ENCODE measurements at regions not wholly inside any gene's neighbourhood (a gene's known extent, or its start where the extent isn't known, plus 50 kb on each side); places are given as distances from the start of the nearest gene placed in this dataset.

DNA sequence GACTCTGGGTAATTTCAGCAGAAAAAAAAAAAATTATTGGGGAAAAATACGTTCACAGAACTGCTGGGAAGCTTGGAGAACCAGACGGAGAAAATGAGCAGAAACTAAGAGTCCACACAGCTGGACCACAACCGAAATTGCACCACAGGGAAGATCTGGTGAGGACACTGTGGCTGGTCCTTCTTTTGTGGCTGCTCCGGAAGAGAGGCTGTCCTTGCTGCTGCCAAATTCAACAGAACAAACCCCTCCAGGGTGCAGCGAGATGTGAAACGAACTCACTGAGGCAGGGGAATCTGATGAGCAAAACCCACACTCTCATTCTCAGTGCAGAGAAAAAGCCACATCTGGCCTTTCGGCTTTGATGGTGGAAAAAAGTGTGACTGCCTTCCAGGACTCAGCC, 200.0 kb downstream of the ACTL7B start:
- H4K20me1 ChIP-seq (ENCODE audit: insufficient read depth, low read length) = no peaks in the 10 kb centered on the region
- no peak overlapping the region for H3K27ac ChIP-seq (ENCODE audit: extremely low read length, insufficient read depth, low read length)
- no peak overlapping the region for H3K9ac ChIP-seq (ENCODE audit: insufficient read depth, low read depth, low read length)
- H3K27me3 ChIP-seq (ENCODE audit: control insufficient read depth in 1 of 2, insufficient read depth in 2 of 2, low read length in 2 of 2) = no peaks in the 10 kb centered on the region
- ChIA-PET POLR2A (no interaction called here), CTCF (ENCODE audit: low intra/inter-chr PET ratio, low total read pairs) (no interaction called here)
- TF ChIP-seq NBN (conservative IDR thresholded peaks at IDR 0.05) (no peak), CENPT (CRISPR knock-in tag; IDR thresholded peaks at IDR 0.05; ENCODE audit: low read depth) (no peak), ZNF33A (CRISPR knock-in tag; IDR thresholded peaks at IDR 0.05; ENCODE audit: borderline replicate concordance) (no peak), EZH2 (conservative IDR thresholded peaks at IDR 0.05; ENCODE audit: low read depth, low read length) (no peak), YEATS2 (CRISPR knock-in tag; IDR thresholded peaks at IDR 0.05; ENCODE audit: borderline replicate concordance) (no peak), FOXC1 (CRISPR knock-in tag; IDR thresholded peaks at IDR 0.05; ENCODE audit: borderline replicate concordance) (no peak)
- TF ChIP-seq, protein P1, sequence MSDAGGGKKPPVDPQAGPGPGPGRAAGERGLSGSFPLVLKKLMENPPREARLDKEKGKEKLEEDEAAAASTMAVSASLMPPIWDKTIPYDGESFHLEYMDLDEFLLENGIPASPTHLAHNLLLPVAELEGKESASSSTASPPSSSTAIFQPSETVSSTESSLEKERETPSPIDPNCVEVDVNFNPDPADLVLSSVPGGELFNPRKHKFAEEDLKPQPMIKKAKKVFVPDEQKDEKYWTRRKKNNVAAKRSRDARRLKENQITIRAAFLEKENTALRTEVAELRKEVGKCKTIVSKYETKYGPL (CRISPR knock-in tag; IDR thresholded peaks at IDR 0.05) = no peak
- TF ChIP-seq, protein P2, sequence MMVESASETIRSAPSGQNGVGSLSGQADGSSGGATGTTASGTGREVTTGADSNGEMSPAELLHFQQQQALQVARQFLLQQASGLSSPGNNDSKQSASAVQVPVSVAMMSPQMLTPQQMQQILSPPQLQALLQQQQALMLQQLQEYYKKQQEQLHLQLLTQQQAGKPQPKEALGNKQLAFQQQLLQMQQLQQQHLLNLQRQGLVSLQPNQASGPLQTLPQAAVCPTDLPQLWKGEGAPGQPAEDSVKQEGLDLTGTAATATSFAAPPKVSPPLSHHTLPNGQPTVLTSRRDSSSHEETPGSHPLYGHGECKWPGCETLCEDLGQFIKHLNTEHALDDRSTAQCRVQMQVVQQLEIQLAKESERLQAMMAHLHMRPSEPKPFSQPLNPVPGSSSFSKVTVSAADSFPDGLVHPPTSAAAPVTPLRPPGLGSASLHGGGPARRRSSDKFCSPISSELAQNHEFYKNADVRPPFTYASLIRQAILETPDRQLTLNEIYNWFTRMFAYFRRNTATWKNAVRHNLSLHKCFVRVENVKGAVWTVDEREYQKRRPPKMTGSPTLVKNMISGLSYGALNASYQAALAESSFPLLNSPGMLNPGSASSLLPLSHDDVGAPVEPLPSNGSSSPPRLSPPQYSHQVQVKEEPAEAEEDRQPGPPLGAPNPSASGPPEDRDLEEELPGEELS (CRISPR knock-in tag; IDR thresholded peaks at IDR 0.05) = no peak
- TF ChIP-seq, protein P3, sequence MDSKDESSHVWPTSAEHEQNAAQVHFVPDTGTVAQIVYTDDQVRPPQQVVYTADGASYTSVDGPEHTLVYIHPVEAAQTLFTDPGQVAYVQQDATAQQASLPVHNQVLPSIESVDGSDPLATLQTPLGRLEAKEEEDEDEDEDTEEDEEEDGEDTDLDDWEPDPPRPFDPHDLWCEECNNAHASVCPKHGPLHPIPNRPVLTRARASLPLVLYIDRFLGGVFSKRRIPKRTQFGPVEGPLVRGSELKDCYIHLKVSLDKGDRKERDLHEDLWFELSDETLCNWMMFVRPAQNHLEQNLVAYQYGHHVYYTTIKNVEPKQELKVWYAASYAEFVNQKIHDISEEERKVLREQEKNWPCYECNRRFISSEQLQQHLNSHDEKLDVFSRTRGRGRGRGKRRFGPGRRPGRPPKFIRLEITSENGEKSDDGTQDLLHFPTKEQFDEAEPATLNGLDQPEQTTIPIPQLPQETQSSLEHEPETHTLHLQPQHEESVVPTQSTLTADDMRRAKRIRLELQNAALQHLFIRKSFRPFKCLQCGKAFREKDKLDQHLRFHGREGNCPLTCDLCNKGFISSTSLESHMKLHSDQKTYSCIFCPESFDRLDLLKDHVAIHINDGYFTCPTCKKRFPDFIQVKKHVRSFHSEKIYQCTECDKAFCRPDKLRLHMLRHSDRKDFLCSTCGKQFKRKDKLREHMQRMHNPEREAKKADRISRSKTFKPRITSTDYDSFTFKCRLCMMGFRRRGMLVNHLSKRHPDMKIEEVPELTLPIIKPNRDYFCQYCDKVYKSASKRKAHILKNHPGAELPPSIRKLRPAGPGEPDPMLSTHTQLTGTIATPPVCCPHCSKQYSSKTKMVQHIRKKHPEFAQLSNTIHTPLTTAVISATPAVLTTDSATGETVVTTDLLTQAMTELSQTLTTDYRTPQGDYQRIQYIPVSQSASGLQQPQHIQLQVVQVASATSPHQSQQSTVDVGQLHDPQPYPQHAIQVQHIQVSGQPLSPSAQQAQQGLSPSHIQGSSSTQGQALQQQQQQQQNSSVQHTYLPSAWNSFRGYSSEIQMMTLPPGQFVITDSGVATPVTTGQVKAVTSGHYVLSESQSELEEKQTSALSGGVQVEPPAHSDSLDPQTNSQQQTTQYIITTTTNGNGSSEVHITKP (CRISPR knock-in tag; IDR thresholded peaks at IDR 0.05; ENCODE audit: low read depth) = no peak
- TF ChIP-seq, protein P4, sequence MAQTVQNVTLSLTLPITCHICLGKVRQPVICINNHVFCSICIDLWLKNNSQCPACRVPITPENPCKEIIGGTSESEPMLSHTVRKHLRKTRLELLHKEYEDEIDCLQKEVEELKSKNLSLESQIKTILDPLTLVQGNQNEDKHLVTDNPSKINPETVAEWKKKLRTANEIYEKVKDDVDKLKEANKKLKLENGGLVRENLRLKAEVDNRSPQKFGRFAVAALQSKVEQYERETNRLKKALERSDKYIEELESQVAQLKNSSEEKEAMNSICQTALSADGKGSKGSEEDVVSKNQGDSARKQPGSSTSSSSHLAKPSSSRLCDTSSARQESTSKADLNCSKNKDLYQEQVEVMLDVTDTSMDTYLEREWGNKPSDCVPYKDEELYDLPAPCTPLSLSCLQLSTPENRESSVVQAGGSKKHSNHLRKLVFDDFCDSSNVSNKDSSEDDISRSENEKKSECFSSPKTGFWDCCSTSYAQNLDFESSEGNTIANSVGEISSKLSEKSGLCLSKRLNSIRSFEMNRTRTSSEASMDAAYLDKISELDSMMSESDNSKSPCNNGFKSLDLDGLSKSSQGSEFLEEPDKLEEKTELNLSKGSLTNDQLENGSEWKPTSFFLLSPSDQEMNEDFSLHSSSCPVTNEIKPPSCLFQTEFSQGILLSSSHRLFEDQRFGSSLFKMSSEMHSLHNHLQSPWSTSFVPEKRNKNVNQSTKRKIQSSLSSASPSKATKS (CRISPR knock-in tag; IDR thresholded peaks at IDR 0.05) = no peak
- TF ChIP-seq, protein P5, sequence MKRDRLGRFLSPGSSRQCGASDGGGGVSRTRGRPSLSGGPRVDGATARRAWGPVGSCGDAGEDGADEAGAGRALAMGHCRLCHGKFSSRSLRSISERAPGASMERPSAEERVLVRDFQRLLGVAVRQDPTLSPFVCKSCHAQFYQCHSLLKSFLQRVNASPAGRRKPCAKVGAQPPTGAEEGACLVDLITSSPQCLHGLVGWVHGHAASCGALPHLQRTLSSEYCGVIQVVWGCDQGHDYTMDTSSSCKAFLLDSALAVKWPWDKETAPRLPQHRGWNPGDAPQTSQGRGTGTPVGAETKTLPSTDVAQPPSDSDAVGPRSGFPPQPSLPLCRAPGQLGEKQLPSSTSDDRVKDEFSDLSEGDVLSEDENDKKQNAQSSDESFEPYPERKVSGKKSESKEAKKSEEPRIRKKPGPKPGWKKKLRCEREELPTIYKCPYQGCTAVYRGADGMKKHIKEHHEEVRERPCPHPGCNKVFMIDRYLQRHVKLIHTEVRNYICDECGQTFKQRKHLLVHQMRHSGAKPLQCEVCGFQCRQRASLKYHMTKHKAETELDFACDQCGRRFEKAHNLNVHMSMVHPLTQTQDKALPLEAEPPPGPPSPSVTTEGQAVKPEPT (CRISPR knock-in tag; IDR thresholded peaks at IDR 0.05; ENCODE audit: low read depth) = no peak
- no peak overlapping the region for H2AFZ ChIP-seq (ENCODE audit: low read length)
- intact Hi-C loops (cut with micrococcal nuclease; ENCODE audit: unreplicated experiment) = no loop called here
- in situ Hi-C loops (cut with HindIII; ENCODE audit: extremely low pct_ligation_motif_present, low pct_unique_long_range_greater_than_20kb) = no loop called here
- H3K36me3 ChIP-seq (replicated peaks in 1 of 2; ENCODE audit: control insufficient read depth in 1 of 2, insufficient read depth in 2 of 2, low read length in 2 of 2) = no peaks in the 10 kb centered on the region
- no TSS peak for BruUV-seq (replicated peaks)
- no peak for ATAC-seq
- no peak overlapping the region for H3K4me2 ChIP-seq (ENCODE audit: low read depth, low read length)
- no peak for FAIRE-seq
- no peaks in the 10 kb centered on the region for H3K79me2 ChIP-seq (ENCODE audit: insufficient read depth, low read length)
- H3K4me1 ChIP-seq (ENCODE audit: insufficient read depth, low read length) = no peaks in the 10 kb centered on the region
- no peak for DNase-seq (ENCODE audit: low spot score)
- 21% methylated on average over 5 of the region's 7 CpGs for WGBS (ENCODE audit: low lambda C conversion rate)
- H3K4me3 ChIP-seq (replicated peaks in 1 of 3; ENCODE audit: insufficient read depth in 1 of 3, low read depth in 2 of 3, low read length in 3 of 3) = no peak overlapping the region
- H3K9me3 ChIP-seq (ENCODE audit: low read length) = peaks cover 28% of the 10 kb centered on the region

Data from HepG2 (cell line).